DND-41 (cell line): ENCODE measurements at regions not wholly inside any gene's neighbourhood (a gene's known extent, or its start where the extent isn't known, plus 50 kb on each side); places are given as distances from the start of the nearest gene placed in this dataset.

Source experiments
- ATAC-seq: fragments of 200-7000 bp; cut with Tn5 transposase; 3 replicates; pipeline ENCODE4 v1.9.1; 2021; ENCODE audit warnings: low read depth; ENCODE audit not compliant: insufficient read depth
- DNase-seq: peaks from one replicate; pipeline ENCODE4 v3.0.0-alpha.2; 2020
- H2AFZ ChIP-seq: 2 replicates; pipeline ENCODE4 v1.6.0; 2012; ENCODE audit warnings: low read depth, low read length
- H3K27ac ChIP-seq: 2 replicates; pipeline ENCODE4 v1.5.1; 2012; ENCODE audit warnings: low read length, inconsistent platforms
- H3K27me3 ChIP-seq: fragments of 200-600 bp; sonication (generic); 2 replicates; pipeline ENCODE4 v1.6.0; 2012; ENCODE audit warnings: low read length, mild to moderate bottlenecking, inconsistent platforms; ENCODE audit not compliant: insufficient read depth, poor library complexity
- H3K36me3 ChIP-seq: 2 replicates; pipeline ENCODE4 v1.5.1; 2012; ENCODE audit warnings: low read length, inconsistent platforms; ENCODE audit not compliant: insufficient read depth
- H3K4me1 ChIP-seq: 2 replicates; pipeline ENCODE4 v1.5.1; 2012; ENCODE audit warnings: mild to moderate bottlenecking, low read length; ENCODE audit not compliant: insufficient read depth
- H3K4me2 ChIP-seq: 2 replicates; pipeline ENCODE4 v1.6.0; 2012; ENCODE audit warnings: mild to moderate bottlenecking, moderate library complexity, low read length, inconsistent platforms; ENCODE audit not compliant: insufficient read depth
- H3K4me3 ChIP-seq, 2 experiments: fragments of 200-600 bp in 1 of 2; shearing (Covaris generic) in 1 of 2; 2 replicates each; pipeline ENCODE4 v1.5.1; 2012 to 2016; ENCODE audit warnings: inconsistent platforms in 2 of 2, low read length in 2 of 2, mild to moderate bottlenecking in 2 of 2, low read depth in 1 of 2, moderate library complexity in 1 of 2
- H3K79me2 ChIP-seq: 2 replicates; pipeline ENCODE4 v1.6.0; 2012; ENCODE audit warnings: low read length, inconsistent platforms; ENCODE audit not compliant: insufficient read depth
- H3K9ac ChIP-seq: 2 replicates; pipeline ENCODE4 v1.6.0; 2012; ENCODE audit warnings: low read depth, mild to moderate bottlenecking, inconsistent platforms, low read length, moderate library complexity
- H3K9me3 ChIP-seq: 2 replicates; pipeline ENCODE4 v1.5.1; 2012; ENCODE audit warnings: low read length, moderate library complexity, mild to moderate bottlenecking, inconsistent platforms; ENCODE audit not compliant: insufficient read depth, severe bottlenecking
- H4K20me1 ChIP-seq: 2 replicates; pipeline ENCODE4 v1.6.0; 2012; ENCODE audit warnings: low read length; ENCODE audit not compliant: insufficient read depth
- EZH2 ChIP-seq: IDR thresholded peaks from 3 replicates; pipeline ENCODE4 v1.6.1; 2012; ENCODE audit warnings: borderline replicate concordance, low read depth, mild to moderate bottlenecking, moderate library complexity, low read length, inconsistent platforms; ENCODE audit not compliant: severe bottlenecking
- TF ChIP-seq, protein P1 (sequence below): IDR thresholded peaks from 2 replicates; pipeline ENCODE4 v1.5.1; 2012; ENCODE audit warnings: borderline replicate concordance, low read length, moderate library complexity, mild to moderate bottlenecking; ENCODE audit not compliant: poor library complexity, severe bottlenecking; ENCODE audit errors: extremely low read depth

DNA sequence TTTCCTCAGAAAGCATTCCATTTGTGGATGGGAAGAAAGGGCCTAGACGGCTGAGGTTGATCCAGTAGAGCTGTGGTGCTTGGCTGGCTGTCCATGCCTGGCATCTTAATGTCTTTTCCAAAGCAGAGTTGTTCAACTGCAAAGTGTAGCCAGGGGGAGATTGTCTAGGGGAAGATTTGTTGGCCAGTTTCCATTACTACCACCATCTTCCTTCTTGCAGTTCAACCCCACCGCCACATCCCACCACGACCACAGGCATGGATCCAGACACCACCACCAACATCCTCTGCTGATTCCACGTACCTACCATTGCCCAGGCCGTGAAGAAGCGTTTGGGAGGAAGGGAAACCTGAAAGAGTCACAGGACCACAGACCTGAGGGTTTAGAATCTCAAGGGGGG is 50.7 kb upstream of the HAAO start:
- Histone ChIP-seq H3K27me3 (no peaks in the 10 kb centered on the region), H4K20me1 (no peaks in the 10 kb centered on the region), H3K36me3 (no peaks in the 10 kb centered on the region), H3K27ac (no peak overlapping the region), H3K4me3 (no peak overlapping the region), H2AFZ (no peak overlapping the region), H3K9me3 (no peaks in the 10 kb centered on the region), H3K4me2 (no peak overlapping the region), H3K79me2 (no peaks in the 10 kb centered on the region), H3K9ac (no peak overlapping the region), H3K4me1 (no peaks in the 10 kb centered on the region)
- DNase-seq (no peak), ATAC-seq (no peak)
- TF ChIP-seq, protein P1, sequence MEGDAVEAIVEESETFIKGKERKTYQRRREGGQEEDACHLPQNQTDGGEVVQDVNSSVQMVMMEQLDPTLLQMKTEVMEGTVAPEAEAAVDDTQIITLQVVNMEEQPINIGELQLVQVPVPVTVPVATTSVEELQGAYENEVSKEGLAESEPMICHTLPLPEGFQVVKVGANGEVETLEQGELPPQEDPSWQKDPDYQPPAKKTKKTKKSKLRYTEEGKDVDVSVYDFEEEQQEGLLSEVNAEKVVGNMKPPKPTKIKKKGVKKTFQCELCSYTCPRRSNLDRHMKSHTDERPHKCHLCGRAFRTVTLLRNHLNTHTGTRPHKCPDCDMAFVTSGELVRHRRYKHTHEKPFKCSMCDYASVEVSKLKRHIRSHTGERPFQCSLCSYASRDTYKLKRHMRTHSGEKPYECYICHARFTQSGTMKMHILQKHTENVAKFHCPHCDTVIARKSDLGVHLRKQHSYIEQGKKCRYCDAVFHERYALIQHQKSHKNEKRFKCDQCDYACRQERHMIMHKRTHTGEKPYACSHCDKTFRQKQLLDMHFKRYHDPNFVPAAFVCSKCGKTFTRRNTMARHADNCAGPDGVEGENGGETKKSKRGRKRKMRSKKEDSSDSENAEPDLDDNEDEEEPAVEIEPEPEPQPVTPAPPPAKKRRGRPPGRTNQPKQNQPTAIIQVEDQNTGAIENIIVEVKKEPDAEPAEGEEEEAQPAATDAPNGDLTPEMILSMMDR: no peak
- no peak for TF ChIP-seq EZH2

DNA sequence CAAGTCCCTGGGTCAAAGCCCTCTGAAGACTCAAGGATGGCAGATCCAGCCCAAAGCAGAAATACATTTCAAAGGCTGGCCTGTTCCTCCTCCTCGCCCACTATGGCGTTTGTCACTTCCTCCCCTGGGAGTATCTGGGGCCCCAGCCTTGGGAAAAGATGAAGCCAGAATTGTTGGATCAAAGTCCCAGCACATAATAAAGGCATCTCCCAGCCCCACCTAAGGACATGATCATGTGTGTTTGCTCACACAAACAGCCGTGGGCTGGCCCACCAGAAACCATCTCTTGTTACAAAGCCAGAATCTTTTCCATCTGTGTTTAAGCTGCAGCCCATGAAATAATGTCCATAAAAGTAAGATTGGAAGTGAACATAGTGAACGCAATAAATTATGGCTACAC is 50.1 kb upstream of the HAAO start:
- Histone ChIP-seq H3K9me3 (no peaks in the 10 kb centered on the region), H2AFZ (no peak overlapping the region)

More for the DNA sequence above, 50.1 kb upstream of the HAAO start:
- Histone ChIP-seq H3K36me3 (no peaks in the 10 kb centered on the region), H3K9ac (no peak overlapping the region), H3K4me3 (no peak overlapping the region), H3K27me3 (no peaks in the 10 kb centered on the region), H3K4me1 (no peaks in the 10 kb centered on the region), H4K20me1 (no peaks in the 10 kb centered on the region), H3K27ac (no peak overlapping the region), H3K4me2 (no peak overlapping the region), H3K79me2 (no peaks in the 10 kb centered on the region)
- TF ChIP-seq EZH2: no peak
- TF ChIP-seq, protein P1: no peak
- ATAC-seq (no peak), DNase-seq (no peak)
